ENCODE measurements at regions not wholly inside any gene's neighbourhood (a gene's known extent, or its start where the extent isn't known, plus 50 kb on each side); places are given as distances from the start of the nearest gene placed in this dataset.
A peak's percentile ranks its signal among the peaks of the same experiment; 100 is the strongest.

- no peak for DNase-seq (ENCODE audit: low read depth, low spot score)
These were observed 129.0 kb upstream of the SPRY2 start for GRCh38 chr13:80469853-80470381.

DNA sequence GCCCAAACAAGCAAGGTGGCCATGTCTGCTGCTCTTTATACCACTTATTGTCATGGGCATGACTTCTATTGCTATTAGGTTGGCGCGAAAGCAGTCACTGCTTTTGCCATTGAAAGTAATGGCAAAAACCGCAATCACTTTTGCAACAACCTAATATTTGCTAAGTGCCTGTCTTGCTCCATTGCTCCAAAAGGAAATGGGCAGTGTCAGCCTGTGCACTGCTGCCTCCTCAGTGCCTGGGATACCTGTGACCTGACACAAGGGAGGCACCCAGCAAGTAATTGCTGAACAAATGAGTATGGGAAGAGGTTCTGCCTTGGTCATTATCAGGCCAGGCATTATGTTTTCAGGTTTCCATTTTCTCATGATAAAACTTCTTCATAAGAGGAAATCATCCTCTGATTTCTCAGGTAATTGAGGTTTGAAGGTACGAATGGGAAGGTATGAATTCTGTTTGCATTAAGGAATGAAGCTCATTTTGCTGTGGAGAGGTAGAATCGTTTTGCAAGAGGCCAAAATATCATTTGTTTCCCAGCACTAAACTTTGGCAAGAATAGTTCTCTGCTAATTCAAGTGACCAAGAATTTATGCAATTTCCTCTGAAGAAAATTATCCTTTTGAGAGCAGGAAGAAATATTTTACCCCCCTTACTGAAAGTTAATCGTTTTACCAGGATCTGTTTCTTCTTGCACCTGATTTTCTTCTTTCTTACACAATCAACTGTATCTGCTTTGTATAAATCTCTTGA, 128.4 kb upstream of the SPRY2 start:
- no peak for DNase-seq (ENCODE audit: low read depth, low spot score)

DNA sequence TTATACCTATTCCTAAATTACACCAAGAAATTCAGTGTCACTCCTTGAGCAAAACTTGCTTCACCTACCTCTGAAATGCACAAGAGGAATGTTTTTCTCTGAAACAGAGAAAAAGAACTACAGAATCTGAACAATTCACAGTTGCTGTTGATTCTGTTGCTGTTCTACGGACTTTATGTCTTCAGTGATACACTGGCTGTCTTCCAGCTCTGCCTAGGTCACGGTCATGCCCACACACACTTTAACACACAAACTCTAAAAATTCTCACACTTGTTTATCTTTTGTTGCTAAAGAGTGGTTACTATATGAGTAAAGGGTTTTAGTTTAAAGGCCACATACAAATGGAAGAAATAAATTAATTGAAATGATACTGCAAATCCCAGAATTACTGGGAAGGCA, 124.4 kb upstream of the SPRY2 start:
- DNase-seq (ENCODE audit: low read depth, low spot score), result no peak

- no peak for DNase-seq (ENCODE audit: low read depth, low spot score)
These were observed 122.9 kb upstream of the SPRY2 start for GRCh38 chr13:80463673-80464352.

DNA sequence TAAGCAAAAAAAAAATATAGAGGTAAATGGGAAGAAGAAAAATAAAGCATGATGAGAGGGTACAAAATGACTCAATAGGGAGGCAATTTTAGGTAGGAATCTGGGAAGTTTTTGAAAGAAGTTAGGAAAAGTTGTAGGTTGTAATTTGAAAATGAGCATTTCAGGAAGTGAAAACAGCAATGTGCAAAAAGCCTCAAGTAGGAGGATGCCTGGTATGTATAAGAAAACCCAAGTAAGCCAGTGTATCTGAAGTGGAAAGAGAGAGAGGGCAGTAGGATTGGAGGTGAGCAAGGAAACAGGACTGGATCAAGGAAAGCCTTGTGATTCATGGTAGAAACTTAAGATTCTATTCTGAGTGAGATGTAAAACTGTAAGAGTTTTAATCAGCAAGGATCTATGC, 121.6 kb upstream of the SPRY2 start:
- DNase-seq (ENCODE audit: low read depth, low spot score), result no peak

DNA sequence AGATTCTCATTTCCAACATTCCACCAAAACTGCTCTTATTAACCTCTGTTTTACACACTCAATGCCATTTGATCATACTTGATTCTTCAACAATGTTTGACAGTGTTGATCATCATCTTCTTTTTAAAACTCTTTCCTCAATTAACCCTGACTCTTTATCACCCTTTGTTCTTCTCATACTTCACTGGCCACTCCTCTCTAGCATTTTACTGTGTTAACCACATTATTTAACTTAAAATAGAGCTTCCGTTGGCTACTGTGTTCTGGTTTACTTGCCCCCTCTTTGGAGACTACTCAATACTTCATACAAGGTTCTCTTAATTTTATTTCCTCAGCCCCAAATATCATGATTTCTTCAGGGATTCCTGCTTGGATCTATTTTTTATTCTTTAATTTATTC, 121.1 kb upstream of the SPRY2 start:
- no peak for DNase-seq (ENCODE audit: low read depth, low spot score)

GRCh38 chr13:80458543-80458942, 117.6 kb upstream of the SPRY2 start:
- DNase-seq (ENCODE audit: low read depth, low spot score), result no peak

DNA sequence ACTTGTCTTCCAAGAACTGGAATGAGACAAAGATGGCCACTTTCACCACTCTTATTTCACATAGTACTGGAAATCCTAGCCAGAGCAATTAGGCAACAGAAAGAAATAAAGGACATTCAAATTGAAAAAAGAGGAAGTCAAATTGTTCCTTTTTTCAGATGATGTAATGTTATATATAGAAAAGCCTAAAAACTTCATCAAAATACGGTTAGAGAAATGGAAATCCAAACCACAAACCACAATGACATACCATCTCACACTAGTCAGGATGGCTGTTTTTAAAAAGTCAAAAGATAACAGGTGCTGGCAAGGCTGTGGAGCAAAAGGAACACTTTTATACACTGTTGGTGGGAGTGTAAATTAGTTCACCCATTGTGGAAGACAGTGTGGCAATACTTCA, 113.3 kb upstream of the SPRY2 start:
- DNase-seq (ENCODE audit: low read depth, low spot score), result no peak

- no peak for DNase-seq (ENCODE audit: low read depth, low spot score)
These were observed 111.4 kb upstream of the SPRY2 start for GRCh38 chr13:80452279-80452678.

GRCh38 chr13:80451641-80452040, 110.7 kb upstream of the SPRY2 start:
- DNase-seq (ENCODE audit: low read depth, low spot score), result no peak

- no peak for DNase-seq (ENCODE audit: low read depth, low spot score)
These were observed 109.5 kb upstream of the SPRY2 start for GRCh38 chr13:80450386-80450785.

- DNase-seq (ENCODE audit: low read depth, low spot score), result no peak
These were observed 107.8 kb upstream of the SPRY2 start for GRCh38 chr13:80448725-80449124.

- no peak for DNase-seq (ENCODE audit: low read depth, low spot score)
These were observed 106.8 kb upstream of the SPRY2 start for GRCh38 chr13:80447747-80448146.

DNA sequence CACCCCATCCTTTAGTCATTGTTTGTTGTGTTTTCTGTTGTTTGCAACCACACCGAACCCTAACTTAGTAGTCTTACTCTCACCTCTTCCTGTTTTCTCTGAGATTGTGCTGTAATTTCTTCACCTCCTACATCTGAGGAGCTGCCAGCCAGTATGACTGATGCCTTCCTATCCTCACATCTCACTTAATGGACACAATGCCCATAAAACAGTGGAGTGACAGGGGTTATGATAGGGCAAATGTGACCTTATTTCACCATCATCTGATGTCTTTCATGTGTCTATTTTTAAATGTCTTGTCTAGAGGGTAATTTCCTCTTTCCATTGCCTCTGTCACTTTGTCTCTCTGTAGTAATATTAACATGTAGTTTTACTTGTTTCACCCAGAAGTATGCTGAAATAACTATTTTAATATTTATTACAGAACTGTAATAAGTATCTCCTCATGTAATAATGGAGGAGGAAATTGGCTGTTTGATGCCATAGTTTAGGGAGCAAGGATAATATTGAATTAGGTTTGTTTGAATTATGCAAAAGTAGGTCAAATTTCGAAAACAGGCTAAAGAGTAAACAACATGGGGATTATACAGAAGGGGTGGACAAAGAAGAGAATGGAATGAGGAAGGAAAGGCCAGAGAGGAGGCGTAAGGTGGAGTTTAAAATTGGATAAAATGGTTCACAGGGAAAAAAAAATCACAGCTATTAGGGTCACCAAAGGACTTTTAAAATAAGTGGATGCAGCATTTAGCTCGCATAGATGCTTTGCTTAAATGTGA, 103.5 kb upstream of the SPRY2 start:
- DNase-seq (ENCODE audit: low read depth, low spot score), result no peak

- no peak for DNase-seq (ENCODE audit: low read depth, low spot score)
These were observed 101.7 kb upstream of the SPRY2 start for GRCh38 chr13:80442609-80443008.

DNA sequence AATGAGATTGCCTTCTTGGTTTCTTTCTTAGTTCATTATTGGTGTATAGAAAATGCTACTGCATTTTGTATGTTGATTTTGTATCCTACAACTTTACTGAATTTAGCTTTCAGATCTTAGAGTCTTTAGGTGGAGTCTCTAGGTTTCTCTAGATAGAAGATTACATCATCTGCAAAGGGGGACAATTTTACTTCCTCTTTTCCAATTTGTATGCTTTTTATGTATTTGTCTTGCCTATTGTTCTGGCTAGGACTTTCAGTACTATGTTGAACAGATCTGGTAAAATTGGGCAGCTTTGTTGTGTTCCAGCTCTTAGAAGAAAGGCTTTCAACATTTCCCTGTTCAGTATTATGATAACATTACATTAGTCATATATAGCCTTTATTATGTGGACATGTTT, 101.0 kb upstream of the SPRY2 start:
- DNase-seq (ENCODE audit: low read depth, low spot score), result no peak

DNA sequence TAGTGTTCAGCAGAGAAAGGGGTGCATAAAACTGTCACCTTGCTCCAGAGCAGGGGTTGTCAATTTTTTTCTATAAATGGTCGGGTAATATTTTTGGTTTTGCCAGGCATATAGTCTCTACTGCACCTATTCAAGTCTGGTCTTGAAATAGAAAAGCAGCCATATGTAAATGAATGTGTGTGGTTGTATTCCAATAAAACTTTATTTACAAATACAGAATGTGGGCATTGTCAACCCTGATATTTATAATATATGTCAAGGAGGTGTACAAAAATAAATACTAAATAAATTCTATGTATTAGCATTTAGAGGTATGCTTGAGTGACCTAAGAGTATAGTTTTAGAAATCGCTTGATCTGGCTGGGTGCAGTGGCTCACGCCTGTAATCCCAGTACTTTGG, 97.6 kb upstream of the SPRY2 start:
- no peak for DNase-seq (ENCODE audit: low read depth, low spot score)

DNA sequence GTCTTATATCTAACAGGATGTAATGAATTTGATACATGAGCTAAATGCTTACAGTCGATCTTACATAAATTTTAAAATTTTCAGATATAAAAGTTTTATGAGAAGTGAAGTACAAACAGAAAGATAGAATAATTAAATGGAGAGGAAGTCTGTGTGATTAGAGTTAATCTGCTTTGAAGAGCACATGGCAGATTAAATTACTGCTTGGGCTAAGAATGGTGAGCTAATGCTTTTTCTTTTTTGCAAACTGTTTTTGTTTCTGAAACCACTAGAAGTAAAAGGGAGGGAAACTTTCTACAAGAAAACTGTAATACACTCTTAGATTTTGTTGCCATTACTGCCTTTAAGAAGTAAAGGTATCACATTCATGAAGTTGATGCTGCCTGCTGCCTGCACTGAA, 96.3 kb upstream of the SPRY2 start:
- no peak for DNase-seq (ENCODE audit: low read depth, low spot score)

GRCh38 chr13:80436571-80437169, 95.7 kb upstream of the SPRY2 start:
- no peak for DNase-seq (ENCODE audit: low read depth, low spot score)

DNA sequence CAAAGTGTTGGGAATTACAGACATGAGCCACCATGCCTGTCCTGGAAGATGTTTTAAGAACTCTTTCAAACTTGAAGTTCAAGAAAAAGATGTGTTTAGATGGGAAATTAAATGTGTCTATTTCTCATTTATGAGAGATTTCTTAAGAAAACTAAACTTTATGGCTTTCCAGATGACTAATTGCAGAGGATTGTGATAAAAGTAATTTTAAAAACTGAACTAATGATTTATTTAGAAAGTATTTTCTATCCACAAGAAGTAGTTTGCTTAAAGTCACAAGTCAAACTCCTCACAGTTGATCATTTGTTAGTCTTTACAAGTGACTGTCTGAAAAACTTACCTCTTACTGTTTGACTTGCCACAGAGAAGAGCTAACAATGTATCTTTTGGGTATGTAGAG, 89.6 kb upstream of the SPRY2 start:
- DNase-seq (ENCODE audit: low read depth, low spot score), result no peak

GRCh38 chr13:80428349-80429096, 87.6 kb upstream of the SPRY2 start:
- peak; percentile 5 for DNase-seq (ENCODE audit: low read depth, low spot score)
